H1 (cell line): ENCODE measurements at regions not wholly inside any gene's neighbourhood (a gene's known extent, or its start where the extent isn't known, plus 50 kb on each side); places are given as distances from the start of the nearest gene placed in this dataset.

Experiments
- CTCF ChIA-PET: fragments of 300-600 bp; sonication (Branson Sonifier 250); formaldehyde crosslinking; loops from one replicate; lab custom pipeline; 2021; ENCODE audit not compliant: partially characterized antibody; lab: Charles Lee
- POLR2A ChIA-PET: fragments of 300-600 bp; sonication (Branson Sonifier 250); formaldehyde crosslinking; loops from one replicate; lab custom pipeline; 2021; ENCODE audit warnings: inconsistent platforms; ENCODE audit not compliant: partially characterized antibody; lab: Charles Lee
- DNase-seq, 2 experiments: peaks; one replicate each; pipeline versions ENCODE4 v3.0.0 to v3.0.0-alpha.2; 2010 to 2022; ENCODE audit warnings: low spot score in 2 of 2, low read depth in 1 of 2, mixed read lengths in 1 of 2
- FAIRE-seq: peaks from 2 replicates; lab custom pipeline; 2011; peaks lifted over from hg19 to GRCh38; lab: Jason Lieb, UNC
- H2AFZ ChIP-seq: 2 replicates; pipeline ENCODE4 v1.8.1; 2012; ENCODE audit warnings: low read length, inconsistent platforms
- H2AK5ac ChIP-seq: 2 replicates; pipeline ENCODE4 v1.6.1; 2013; ENCODE audit warnings: low read depth, low read length
- H2BK120ac ChIP-seq: replicated peaks from 2 replicates; pipeline ENCODE3; 2013; ENCODE audit warnings: low read depth, low read length, inconsistent platforms
- H2BK12ac ChIP-seq: 2 replicates; pipeline ENCODE4 v1.6.1; 2013; ENCODE audit warnings: low read depth, low read length
- H2BK15ac ChIP-seq: 2 replicates; pipeline ENCODE4 v1.6.1; 2013; ENCODE audit warnings: low read length
- H2BK20ac ChIP-seq: 2 replicates; pipeline ENCODE4 v1.6.1; 2013; ENCODE audit warnings: low read length
- H2BK5ac ChIP-seq: 2 replicates; pipeline ENCODE4 v1.6.1; 2013; ENCODE audit warnings: low read depth, low read length
- H3K14ac ChIP-seq: 2 replicates; pipeline ENCODE4 v1.6.1; 2013; ENCODE audit warnings: inconsistent platforms; ENCODE audit not compliant: insufficient read length
- H3K18ac ChIP-seq: 2 replicates; pipeline ENCODE4 v1.6.1; 2013; ENCODE audit warnings: low read length; ENCODE audit errors: extremely low read depth
- H3K23ac ChIP-seq: 2 replicates; pipeline ENCODE4 v1.6.1; 2013; ENCODE audit warnings: inconsistent platforms; ENCODE audit not compliant: insufficient read length
- H3K23me2 ChIP-seq: 2 replicates; pipeline ENCODE4 v1.6.1; 2013; ENCODE audit warnings: low read depth, low read length
- H3K27ac ChIP-seq: 2 replicates; pipeline ENCODE4 v1.6.1; 2011; ENCODE audit warnings: low read depth, low read length, inconsistent platforms
- H3K27me3 ChIP-seq, 4 experiments: replicated peaks in 1 of 4; 1 replicate in 1 of 4; 2 replicates in 3 of 4; pipeline versions ENCODE4 v1.6.1 to v1.8.1; 2011 to 2013; ENCODE audit warnings: low read length in 3 of 4, mild to moderate bottlenecking in 3 of 4, inconsistent platforms in 2 of 4, mixed read lengths in 2 of 4, moderate library complexity in 1 of 4; ENCODE audit not compliant: control insufficient read depth in 3 of 4, insufficient read depth in 3 of 4; ENCODE audit errors: extremely low read depth in 1 of 4
- H3K36me3 ChIP-seq, 4 experiments: 2 replicates each; pipeline versions ENCODE4 v1.6.1 to v1.8.1; 2011 to 2013; ENCODE audit warnings: mild to moderate bottlenecking in 4 of 4, low read length in 3 of 4, moderate library complexity in 2 of 4, control low read depth in 1 of 4, inconsistent platforms in 1 of 4; ENCODE audit not compliant: insufficient read depth in 4 of 4, control insufficient read depth in 2 of 4
- H3K4ac ChIP-seq: replicated peaks from 2 replicates; pipeline ENCODE3; 2013; ENCODE audit warnings: low read length, low read depth, mixed read lengths, inconsistent platforms; ENCODE audit not compliant: insufficient read length
- H3K4me1 ChIP-seq, 4 experiments: replicated peaks in 1 of 4; 1 replicate in 1 of 4; 2 replicates in 3 of 4; pipeline versions ENCODE4 v1.6.1 to v1.8.1; 2011 to 2013; ENCODE audit warnings: low read length in 3 of 4, inconsistent platforms in 2 of 4, mixed read lengths in 1 of 4; ENCODE audit not compliant: insufficient read depth in 4 of 4, control insufficient read depth in 3 of 4
- H3K4me2 ChIP-seq, 2 experiments: 2 replicates each; pipeline versions ENCODE4 v1.6.1 to v1.8.1; 2011 to 2013; ENCODE audit warnings: low read depth in 2 of 2, low read length in 2 of 2, control low read depth in 1 of 2, inconsistent platforms in 1 of 2, mild to moderate bottlenecking in 1 of 2; ENCODE audit not compliant: insufficient read depth in 1 of 2
- H3K4me3 ChIP-seq, 4 experiments: fragments of 200-600, 300-600 bp in 1 of 4; sonication (generic), shearing (Covaris generic), sonication (Bioruptor Twin) in 1 of 4; 2 replicates each; pipeline versions ENCODE4 v1.5.1 to v1.8.1; 2011 to 2016; ENCODE audit warnings: low read length in 4 of 4, low read depth in 3 of 4, control low read depth in 2 of 4, inconsistent platforms in 2 of 4, mild to moderate bottlenecking in 2 of 4, mixed read lengths in 1 of 4, moderate library complexity in 1 of 4; ENCODE audit not compliant: insufficient read depth in 2 of 4; ENCODE audit errors: extremely low read depth in 1 of 4
- H3K56ac ChIP-seq: replicated peaks from 2 replicates; pipeline ENCODE3; 2013; ENCODE audit warnings: low read depth, mild to moderate bottlenecking, mixed read lengths, low read length, inconsistent platforms; ENCODE audit not compliant: insufficient read length
- H3K79me1 ChIP-seq: 2 replicates; pipeline ENCODE4 v1.6.1; 2013; ENCODE audit warnings: low read depth, low read length, control low read depth
- H3K79me2 ChIP-seq, 2 experiments: 2 replicates each; pipeline versions ENCODE4 v1.6.1 to v1.8.1; 2012 to 2013; ENCODE audit warnings: low read length in 2 of 2, mild to moderate bottlenecking in 2 of 2, inconsistent platforms in 1 of 2; ENCODE audit not compliant: insufficient read depth in 2 of 2, control insufficient read depth in 1 of 2
- H3K9ac ChIP-seq, 4 experiments: replicated peaks in 1 of 4; 1 replicate in 1 of 4; 2 replicates in 3 of 4; pipeline versions ENCODE4 v1.6.1 to v1.8.1; 2011 to 2013; ENCODE audit warnings: low read depth in 3 of 4, low read length in 3 of 4, control low read depth in 2 of 4, mild to moderate bottlenecking in 2 of 4, moderate library complexity in 2 of 4, inconsistent platforms in 1 of 4; ENCODE audit errors: extremely low read depth in 1 of 4
- H3K9me3 ChIP-seq, 2 experiments: 2 replicates each; pipeline versions ENCODE4 v1.6.1 to v1.8.1; 2012 to 2013; ENCODE audit warnings: mild to moderate bottlenecking in 2 of 2, moderate library complexity in 2 of 2, control low read depth in 1 of 2, inconsistent platforms in 1 of 2, low read depth in 1 of 2, low read length in 1 of 2, mixed read lengths in 1 of 2; ENCODE audit not compliant: insufficient read depth in 2 of 2
- H4K20me1 ChIP-seq, 2 experiments: replicated peaks in 1 of 2; 2 replicates each; pipeline versions ENCODE3 to v1.8.1; 2011 to 2013; ENCODE audit warnings: inconsistent platforms in 2 of 2, low read length in 2 of 2, mild to moderate bottlenecking in 1 of 2; ENCODE audit not compliant: insufficient read depth in 2 of 2, control insufficient read depth in 1 of 2
- H4K5ac ChIP-seq: 2 replicates; pipeline ENCODE4 v1.6.1; 2013; ENCODE audit warnings: low read length, low read depth, mixed read lengths, inconsistent platforms; ENCODE audit not compliant: insufficient read length
- H4K8ac ChIP-seq: 2 replicates; pipeline ENCODE4 v1.8.0; 2013; ENCODE audit warnings: mild to moderate bottlenecking, moderate library complexity, low read length, inconsistent platforms; ENCODE audit not compliant: insufficient read depth; ENCODE audit errors: extremely low read depth
- H4K91ac ChIP-seq: replicated peaks from 2 replicates; pipeline ENCODE3; 2013; ENCODE audit warnings: low read length, mixed read lengths, inconsistent platforms; ENCODE audit not compliant: insufficient read length
- BRCA1 ChIP-seq: IDR thresholded peaks from 2 replicates; pipeline ENCODE4 v1.6.1; 2012; ENCODE audit warnings: low read depth, low read length, improper control_type of control experiment
- CBX8 ChIP-seq: fragments of 300-800, 300-1000 bp; sonication (generic); IDR thresholded peaks from 2 replicates; pipeline ENCODE4 v1.7.1; 2016; ENCODE audit warnings: low read depth, low read length, borderline replicate concordance
- CREB1 ChIP-seq: IDR thresholded peaks from 2 replicates; pipeline ENCODE4 v1.6.1; 2012; ENCODE audit warnings: inconsistent platforms
- CTBP2 ChIP-seq: IDR thresholded peaks from 2 replicates; pipeline ENCODE4 v1.7.0; 2011; ENCODE audit warnings: borderline replicate concordance, mild to moderate bottlenecking, moderate library complexity, mixed read lengths, low read length; ENCODE audit not compliant: insufficient read depth, insufficient read length
- EP300 ChIP-seq, 2 experiments: IDR thresholded peaks; 1 replicate in 1 of 2; 2 replicates in 1 of 2; pipeline ENCODE4 v1.6.1; 2011 to 2012; ENCODE audit warnings: low read depth in 2 of 2, low read length in 2 of 2, mild to moderate bottlenecking in 2 of 2, borderline replicate concordance in 1 of 2, inconsistent platforms in 1 of 2, moderate library complexity in 1 of 2
- GABPA ChIP-seq: IDR thresholded peaks from 2 replicates; pipeline ENCODE4 v1.6.1; 2011; ENCODE audit warnings: mild to moderate bottlenecking, low read length, moderate library complexity, borderline replicate concordance; ENCODE audit not compliant: insufficient read depth
- NRF1 ChIP-seq: IDR thresholded peaks from 2 replicates; pipeline ENCODE4 v1.6.1; 2011; ENCODE audit warnings: mild to moderate bottlenecking, low read depth, low read length, improper control_type of control experiment
- RBBP5 ChIP-seq: IDR thresholded peaks from 2 replicates; pipeline ENCODE4 v1.7.1; 2012; ENCODE audit warnings: low read depth, mild to moderate bottlenecking, inconsistent platforms, low read length, moderate library complexity, borderline replicate concordance
- YY1 ChIP-seq: IDR thresholded peaks from 2 replicates; pipeline ENCODE4 v1.6.1; 2011; ENCODE audit warnings: low read depth, mild to moderate bottlenecking, low read length
- WGBS, 2 experiments: shearing (Covaris generic) in 1 of 2; methylation state at CpG; one replicate each; pipeline versions ENCODE4 v1.1.6 to v1.1.7; 2013 to 2015; ENCODE audit warnings: low lambda C conversion rate in 2 of 2, mixed read lengths in 2 of 2, inconsistent platforms in 1 of 2, low coverage in 1 of 2, missing lambda C conversion rate in 1 of 2; ENCODE audit not compliant: insufficient replicate concordance in 2 of 2, insufficient coverage in 1 of 2, insufficient read length in 1 of 2; ENCODE audit errors: extremely low coverage in 1 of 2, missing lambda C conversion rate in 1 of 2; 5-methylcytosine and 5-hydroxymethylcytosine counted together

GRCh38 chr7:84455788-84456187 is 261.2 kb upstream of the SEMA3A start:
- H3K18ac ChIP-seq = no peak overlapping the region
- WGBS, 2 experiments = 89% methylated on average over 1 of the region's 1 CpG; no CpG with 5 or more reads in 1 of the 2 experiments
- no peak for TF ChIP-seq YY1
- TF ChIP-seq BRCA1 = no peak
- TF ChIP-seq GABPA = no peak
- no peak for TF ChIP-seq CREB1
- no peak for TF ChIP-seq RBBP5
- no peak for TF ChIP-seq NRF1
- TF ChIP-seq CTBP2 = no peak
- no peak for TF ChIP-seq EP300 (IDR thresholded peaks at IDR 0.05; ENCODE audit: borderline replicate concordance in 1 of 2, low read depth in 2 of 2, low read length in 2 of 2)
- TF ChIP-seq CBX8 = no peak
- no peak for DNase-seq
- H3K79me1 ChIP-seq = no peaks in the 10 kb centered on the region
- H3K79me2 ChIP-seq = no peaks in the 10 kb centered on the region
- H4K20me1 ChIP-seq = no peaks in the 10 kb centered on the region
- no peak overlapping the region for H3K27ac ChIP-seq
- H3K36me3 ChIP-seq = no peaks in the 10 kb centered on the region
- ChIA-PET POLR2A (no interaction called here), CTCF (interaction anchor here (1.2 kb wide), 1 partner anchor 491 kb away, joined by 3 read pairs; no protein-coding TSS in a partner anchor)
- H4K8ac ChIP-seq = no peak overlapping the region
- H2AFZ ChIP-seq = no peak overlapping the region
- no peak overlapping the region for H2BK12ac ChIP-seq
- no peak overlapping the region for H3K4me3 ChIP-seq
- no peak overlapping the region for H3K9ac ChIP-seq
- no peak overlapping the region for H4K91ac ChIP-seq
- peaks cover 0 to 1% (median 0%) of the 10 kb centered on the region in 4 experiments; a peak in 1 of 7 replicates for H3K27me3 ChIP-seq
- no peak overlapping the region for H2BK5ac ChIP-seq
- FAIRE-seq = no peak
- no peak overlapping the region for H2BK20ac ChIP-seq
- H3K4me2 ChIP-seq = no peak overlapping the region
- no peaks in the 10 kb centered on the region for H3K9me3 ChIP-seq
- no peak overlapping the region for H3K14ac ChIP-seq
- H2BK15ac ChIP-seq = no peak overlapping the region
- no peak overlapping the region for H3K4ac ChIP-seq
- H4K5ac ChIP-seq = no peak overlapping the region
- H2AK5ac ChIP-seq = no peak overlapping the region
- H2BK120ac ChIP-seq = no peak overlapping the region
- H3K56ac ChIP-seq = no peak overlapping the region
- no peak overlapping the region for H3K23ac ChIP-seq
- H3K23me2 ChIP-seq = no peaks in the 10 kb centered on the region
- no peaks in the 10 kb centered on the region for H3K4me1 ChIP-seq
